ENCODE measurements at regions not wholly inside any gene's neighbourhood (a gene's known extent, or its start where the extent isn't known, plus 50 kb on each side); places are given as distances from the start of the nearest gene placed in this dataset.
"Not testable (repeated sequence)": the region's sequence is repeated elsewhere in the genome, so short reads cannot be mapped to it uniquely, and the experiment has no call there.

GRCh38 chr2:59296279-59296678 lies 1055.2 kb upstream of the FANCL start:
- no peak for DNase-seq

- no peak for DNase-seq
Measured at GRCh38 chr2:59295524-59296162, 1054.5 kb upstream of the FANCL start.

- DNase-seq = no peak
Measured at GRCh38 chr2:59288771-59289170, 1047.6 kb upstream of the FANCL start.

- no peak for DNase-seq
Measured at GRCh38 chr2:59282374-59283057, 1041.4 kb upstream of the FANCL start.

GRCh38 chr2:59277671-59278070 lies 1036.5 kb upstream of the FANCL start:
- DNase-seq = no peak

GRCh38 chr2:59276917-59277316 lies 1035.8 kb upstream of the FANCL start:
- no peak for DNase-seq

- no peak for DNase-seq
Measured at GRCh38 chr2:59276033-59276432, 1034.9 kb upstream of the FANCL start.

- DNase-seq = no peak
Measured at GRCh38 chr2:59266453-59266852, 1025.3 kb upstream of the FANCL start.

- DNase-seq = no peak
Measured at GRCh38 chr2:59259913-59260312, 1018.8 kb upstream of the FANCL start.

GRCh38 chr2:59256290-59256689 lies 1015.2 kb upstream of the FANCL start:
- no peak for DNase-seq

GRCh38 chr2:59254279-59254678 lies 1013.2 kb upstream of the FANCL start:
- DNase-seq = no peak

- DNase-seq = no peak
Measured at GRCh38 chr2:59250307-59250677, 1009.2 kb upstream of the FANCL start.

GRCh38 chr2:59249441-59250306 lies 1008.5 kb upstream of the FANCL start:
- DNase-seq = peak; percentile 70

GRCh38 chr2:59239146-59239545 lies 998.0 kb upstream of the FANCL start:
- DNase-seq = no peak

- no peak for DNase-seq
Measured at GRCh38 chr2:59237311-59237710, 996.2 kb upstream of the FANCL start.

- DNase-seq = no peak
Measured at GRCh38 chr2:59236723-59237122, 995.6 kb upstream of the FANCL start.

- no peak for DNase-seq
Measured at GRCh38 chr2:59233920-59234319, 992.8 kb upstream of the FANCL start.

- no peak for DNase-seq
Measured at GRCh38 chr2:59233448-59233847, 992.3 kb upstream of the FANCL start.

- no peak for DNase-seq
Measured at GRCh38 chr2:59232394-59233165, 991.5 kb upstream of the FANCL start.

GRCh38 chr2:59226362-59226761 lies 985.2 kb upstream of the FANCL start:
- DNase-seq = not testable (repeated sequence)

GRCh38 chr2:59223742-59224141 lies 982.6 kb upstream of the FANCL start:
- DNase-seq = no peak

- no peak for DNase-seq
Measured at GRCh38 chr2:59217360-59217759, 976.2 kb upstream of the FANCL start.

- no peak for DNase-seq
Measured at GRCh38 chr2:59206361-59206760, 965.2 kb upstream of the FANCL start.
